ENCODE measurements at regions not wholly inside any gene's neighbourhood (a gene's known extent, or its start where the extent isn't known, plus 50 kb on each side); places are given as distances from the start of the nearest gene placed in this dataset.

- DNase-seq (ENCODE audit: low read depth), result no peak
- H3K4me3 ChIP-seq (ENCODE audit: low read depth, low read length), result no peak overlapping the region
- TF ChIP-seq CTCF (IDR thresholded peaks at IDR 0.05; ENCODE audit: control insufficient read depth, extremely low read depth, insufficient read depth), result no peak
Observed at GRCh38 chr18:56100090-56100722, 512.2 kb upstream of the TCF4 start.

DNA sequence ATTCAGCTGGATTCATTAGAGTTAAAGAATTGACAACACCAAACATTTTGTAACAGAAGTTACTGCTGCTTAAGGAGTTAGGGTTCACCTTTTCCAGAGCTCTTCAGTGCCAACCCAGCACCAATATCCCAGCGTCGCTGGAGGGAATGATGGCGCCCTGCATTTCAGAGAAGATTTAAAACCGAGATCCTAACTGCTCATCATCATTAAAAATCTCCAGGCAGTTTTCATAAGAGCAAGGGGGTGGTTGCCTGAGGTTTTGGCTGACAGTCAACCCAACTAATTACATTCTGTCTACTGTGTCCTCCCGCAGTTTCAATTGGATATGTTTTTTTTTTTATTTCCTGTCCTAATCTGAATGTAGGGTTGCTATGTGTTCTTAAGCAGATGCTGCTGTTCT lies 509.6 kb upstream of the TCF4 start:
- no peak for TF ChIP-seq CTCF (IDR thresholded peaks at IDR 0.05; ENCODE audit: control insufficient read depth, extremely low read depth, insufficient read depth)
- no peak overlapping the region for H3K4me3 ChIP-seq (ENCODE audit: low read depth, low read length)
- no peak for DNase-seq (ENCODE audit: low read depth)

DNA sequence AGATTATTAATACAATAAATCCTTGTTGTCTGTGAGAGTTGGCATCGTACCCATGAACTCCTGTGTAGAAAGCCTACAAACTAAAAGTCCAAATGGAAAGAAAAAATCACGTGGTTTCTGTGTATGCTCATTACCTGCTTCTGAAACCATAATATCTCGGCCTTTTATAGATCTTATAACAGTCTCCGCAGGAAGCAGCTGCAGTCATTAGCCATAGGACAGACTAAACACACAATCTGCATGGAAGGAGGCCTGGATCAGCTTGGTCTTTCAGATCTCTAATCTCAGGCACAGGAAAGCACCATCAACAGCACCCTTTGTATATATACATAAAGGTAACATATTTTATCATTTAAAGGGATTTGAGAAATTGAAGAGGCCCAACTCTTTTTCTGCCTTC lies 508.9 kb upstream of the TCF4 start:
- no peak for DNase-seq (ENCODE audit: low read depth)
- no peak overlapping the region for H3K4me3 ChIP-seq (ENCODE audit: low read depth, low read length)
- no peak for TF ChIP-seq CTCF (IDR thresholded peaks at IDR 0.05; ENCODE audit: control insufficient read depth, extremely low read depth, insufficient read depth)

DNA sequence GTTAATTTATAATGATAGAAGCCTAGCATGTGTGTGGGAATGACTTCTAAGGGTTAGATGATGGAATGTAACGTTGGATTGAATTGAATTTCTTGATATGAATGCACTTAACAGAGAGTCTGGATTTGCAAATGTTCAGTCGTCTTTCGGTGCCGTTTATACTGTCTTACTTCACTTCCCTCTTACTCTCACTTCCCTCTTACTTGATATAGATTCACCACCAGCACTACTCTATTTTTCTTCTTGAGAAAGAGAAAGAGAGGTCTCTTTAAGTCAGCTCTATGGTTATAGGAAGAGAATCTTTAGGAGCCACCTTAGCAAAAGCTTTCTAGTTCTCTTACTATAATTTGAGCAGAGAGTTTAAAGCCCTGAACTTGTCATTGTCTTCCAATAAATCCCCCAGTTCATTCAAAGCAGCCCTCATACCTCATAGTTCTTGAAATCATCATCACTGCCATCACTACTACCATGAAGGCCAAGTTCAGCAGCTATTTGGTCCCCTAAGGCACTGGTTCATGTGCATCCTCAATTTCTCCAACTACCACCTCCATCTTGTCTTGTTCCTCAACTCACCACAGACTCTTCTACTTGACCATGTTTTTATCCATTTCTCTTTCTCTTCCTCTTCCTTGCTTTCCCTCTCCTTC lies 501.7 kb upstream of the TCF4 start:
- DNase-seq (ENCODE audit: low read depth), result no peak
- H3K4me3 ChIP-seq (ENCODE audit: low read depth, low read length), result no peak overlapping the region
- no peak for TF ChIP-seq CTCF (IDR thresholded peaks at IDR 0.05; ENCODE audit: control insufficient read depth, extremely low read depth, insufficient read depth)

DNA sequence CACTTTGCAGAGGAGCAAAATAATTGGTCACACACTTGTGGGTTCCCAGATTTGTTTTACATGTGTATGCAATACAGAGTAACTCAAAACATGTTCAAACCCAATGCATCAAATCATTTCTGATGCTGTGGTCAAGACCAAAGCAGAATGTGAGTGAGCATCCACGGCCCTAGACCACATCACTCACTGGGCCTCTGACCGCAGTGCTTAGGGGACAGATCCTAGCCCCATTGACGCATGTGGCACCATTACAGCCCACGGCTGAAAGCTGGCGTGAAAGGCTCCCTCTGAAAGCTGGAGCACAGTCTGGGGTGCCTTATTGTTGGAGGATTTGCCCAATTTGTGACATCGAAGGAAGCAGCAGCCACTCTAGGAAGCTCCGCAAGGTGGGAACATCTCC lies 498.8 kb upstream of the TCF4 start:
- no peak overlapping the region for H3K4me3 ChIP-seq (ENCODE audit: low read depth, low read length)
- no peak for DNase-seq (ENCODE audit: low read depth)
- no peak for TF ChIP-seq CTCF (IDR thresholded peaks at IDR 0.05; ENCODE audit: control insufficient read depth, extremely low read depth, insufficient read depth)

GRCh38 chr18:56086176-56086575 lies 498.2 kb upstream of the TCF4 start:
- no peak for TF ChIP-seq CTCF (IDR thresholded peaks at IDR 0.05; ENCODE audit: control insufficient read depth, extremely low read depth, insufficient read depth)
- no peak for DNase-seq (ENCODE audit: low read depth)
- no peak overlapping the region for H3K4me3 ChIP-seq (ENCODE audit: low read depth, low read length)

DNA sequence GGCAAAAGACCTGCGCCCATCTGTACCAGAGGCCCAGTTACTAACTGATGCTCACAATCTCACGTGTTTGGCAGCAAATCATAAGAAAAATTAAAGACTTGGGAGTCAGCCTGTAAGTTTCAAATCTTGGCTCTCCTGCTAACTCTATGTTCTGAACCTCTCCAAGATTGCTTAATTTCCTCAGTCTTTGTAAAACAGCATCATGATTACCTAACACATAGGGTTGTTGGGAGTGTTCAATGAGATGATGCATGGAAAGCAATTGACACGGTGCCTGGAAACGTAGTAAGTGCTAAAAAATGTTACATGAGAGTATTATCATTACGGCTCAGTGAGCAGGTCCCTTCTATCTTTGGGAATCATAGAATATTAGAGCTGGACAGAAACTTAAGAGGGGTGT lies 497.6 kb upstream of the TCF4 start:
- no peak for DNase-seq (ENCODE audit: low read depth)
- TF ChIP-seq CTCF (IDR thresholded peaks at IDR 0.05; ENCODE audit: control insufficient read depth, extremely low read depth, insufficient read depth), result no peak
- H3K4me3 ChIP-seq (ENCODE audit: low read depth, low read length), result no peak overlapping the region

Measured in LNCaP clone FGC (cell line).